ENCODE measurements at regions not wholly inside any gene's neighbourhood (a gene's known extent, or its start where the extent isn't known, plus 50 kb on each side); places are given as distances from the start of the nearest gene placed in this dataset.

DNA sequence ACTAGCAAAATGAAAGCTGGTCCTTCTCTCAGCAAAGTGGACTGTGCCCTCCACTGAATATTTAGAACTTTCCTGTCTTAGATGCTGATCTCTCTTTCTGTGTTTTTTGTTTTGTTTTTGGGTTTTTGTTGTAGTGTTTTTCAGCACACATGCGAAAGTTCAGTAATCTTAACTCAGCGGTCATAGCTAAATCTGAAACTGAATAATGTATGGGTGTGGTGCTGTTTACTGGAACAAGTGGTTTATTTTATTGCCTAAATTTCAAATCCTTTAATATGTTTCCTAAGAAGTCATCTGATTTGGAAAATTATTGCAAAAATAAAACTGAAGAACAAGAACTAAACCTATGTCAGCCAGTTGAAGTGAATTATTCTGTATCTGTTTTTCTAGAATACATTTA lies 116.0 kb upstream of the LRIG3 start:
- TF ChIP-seq, protein P1, sequence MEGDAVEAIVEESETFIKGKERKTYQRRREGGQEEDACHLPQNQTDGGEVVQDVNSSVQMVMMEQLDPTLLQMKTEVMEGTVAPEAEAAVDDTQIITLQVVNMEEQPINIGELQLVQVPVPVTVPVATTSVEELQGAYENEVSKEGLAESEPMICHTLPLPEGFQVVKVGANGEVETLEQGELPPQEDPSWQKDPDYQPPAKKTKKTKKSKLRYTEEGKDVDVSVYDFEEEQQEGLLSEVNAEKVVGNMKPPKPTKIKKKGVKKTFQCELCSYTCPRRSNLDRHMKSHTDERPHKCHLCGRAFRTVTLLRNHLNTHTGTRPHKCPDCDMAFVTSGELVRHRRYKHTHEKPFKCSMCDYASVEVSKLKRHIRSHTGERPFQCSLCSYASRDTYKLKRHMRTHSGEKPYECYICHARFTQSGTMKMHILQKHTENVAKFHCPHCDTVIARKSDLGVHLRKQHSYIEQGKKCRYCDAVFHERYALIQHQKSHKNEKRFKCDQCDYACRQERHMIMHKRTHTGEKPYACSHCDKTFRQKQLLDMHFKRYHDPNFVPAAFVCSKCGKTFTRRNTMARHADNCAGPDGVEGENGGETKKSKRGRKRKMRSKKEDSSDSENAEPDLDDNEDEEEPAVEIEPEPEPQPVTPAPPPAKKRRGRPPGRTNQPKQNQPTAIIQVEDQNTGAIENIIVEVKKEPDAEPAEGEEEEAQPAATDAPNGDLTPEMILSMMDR (IDR thresholded peaks at IDR 0.05), result no peak
- TF ChIP-seq POLR2A (IDR thresholded peaks at IDR 0.05), result no peak
